H9 (cell line): ENCODE measurements at regions not wholly inside any gene's neighbourhood (a gene's known extent, or its start where the extent isn't known, plus 50 kb on each side); places are given as distances from the start of the nearest gene placed in this dataset.

Experiments
- DNase-seq: peaks from one replicate; pipeline ENCODE4 v3.0.0-alpha.2; 2017
- H2AFZ ChIP-seq: one replicate; pipeline ENCODE4 v1.6.1; 2013; ENCODE audit warnings: mild to moderate bottlenecking, low read length, control low read depth, moderate library complexity
- H2AK5ac ChIP-seq: 2 replicates; pipeline ENCODE4 v1.6.1; 2013; ENCODE audit warnings: low read length, control low read depth, mixed read lengths; ENCODE audit not compliant: insufficient read length
- H2BK120ac ChIP-seq: one replicate; pipeline ENCODE4 v1.6.1; 2013; ENCODE audit warnings: low read depth, mild to moderate bottlenecking, low read length, control low read depth, inconsistent platforms; ENCODE audit not compliant: poor library complexity, severe bottlenecking
- H2BK12ac ChIP-seq: 2 replicates; pipeline ENCODE4 v1.6.1; 2013; ENCODE audit warnings: low read length, control low read depth, mixed read lengths, low read depth; ENCODE audit not compliant: insufficient read length
- H2BK15ac ChIP-seq: 2 replicates; pipeline ENCODE4 v1.6.1; 2013; ENCODE audit warnings: low read depth, low read length, control low read depth
- H2BK20ac ChIP-seq: one replicate; pipeline ENCODE4 v1.6.1; 2013; ENCODE audit warnings: low read depth, mild to moderate bottlenecking, low read length, control low read depth, inconsistent platforms; ENCODE audit not compliant: poor library complexity, severe bottlenecking
- H2BK5ac ChIP-seq: 2 replicates; pipeline ENCODE4 v1.6.1; 2013; ENCODE audit warnings: low read length, control low read depth, mixed read lengths; ENCODE audit not compliant: insufficient read length
- H3K14ac ChIP-seq: 2 replicates; pipeline ENCODE4 v1.6.1; 2013; ENCODE audit warnings: low read length, control low read depth; ENCODE audit not compliant: insufficient read depth
- H3K18ac ChIP-seq: 2 replicates; pipeline ENCODE4 v1.6.1; 2013; ENCODE audit warnings: low read depth, mild to moderate bottlenecking, mixed read lengths, low read length, control low read depth; ENCODE audit not compliant: insufficient read length
- H3K23ac ChIP-seq: 2 replicates; pipeline ENCODE4 v1.6.1; 2013; ENCODE audit warnings: low read length, control low read depth, mixed read lengths, low read depth; ENCODE audit not compliant: insufficient read length
- H3K23me2 ChIP-seq: 2 replicates; pipeline ENCODE4 v1.6.1; 2013; ENCODE audit warnings: low read depth, mild to moderate bottlenecking, mixed read lengths, low read length, control low read depth; ENCODE audit not compliant: insufficient read length, poor library complexity, severe bottlenecking
- H3K27ac ChIP-seq: 2 replicates; pipeline ENCODE4 v1.5.1; 2013; ENCODE audit warnings: low read length, control low read depth, mixed read lengths, low read depth; ENCODE audit not compliant: insufficient read length
- H3K27me3 ChIP-seq: 2 replicates; pipeline ENCODE4 v1.6.1; 2013; ENCODE audit warnings: low read length, control low read depth, inconsistent platforms; ENCODE audit not compliant: insufficient read depth
- H3K4ac ChIP-seq: 2 replicates; pipeline ENCODE4 v1.6.1; 2013; ENCODE audit warnings: low read depth, mild to moderate bottlenecking, control low read depth, inconsistent platforms, low read length, moderate library complexity
- H3K4me1 ChIP-seq: 2 replicates; pipeline ENCODE4 v1.6.1; 2013; ENCODE audit warnings: low read length, control low read depth, inconsistent platforms; ENCODE audit not compliant: insufficient read depth
- H3K4me2 ChIP-seq: 2 replicates; pipeline ENCODE4 v1.6.1; 2013; ENCODE audit warnings: low read length, control low read depth, mixed read lengths; ENCODE audit not compliant: insufficient read length, insufficient read depth
- H3K56ac ChIP-seq: 2 replicates; pipeline ENCODE4 v1.6.1; 2013; ENCODE audit warnings: low read depth, mild to moderate bottlenecking, mixed read lengths, low read length, control low read depth; ENCODE audit not compliant: insufficient read length
- H3K79me1 ChIP-seq: 2 replicates; pipeline ENCODE4 v1.6.1; 2013; ENCODE audit warnings: low read depth, mild to moderate bottlenecking, moderate library complexity, low read length, control low read depth, inconsistent platforms; ENCODE audit not compliant: insufficient read depth, poor library complexity, severe bottlenecking
- H3K79me2 ChIP-seq: 2 replicates; pipeline ENCODE4 v1.6.1; 2013; ENCODE audit warnings: low read length, control low read depth, inconsistent platforms; ENCODE audit not compliant: insufficient read depth
- H3K9ac ChIP-seq: 2 replicates; pipeline ENCODE4 v1.6.1; 2013; ENCODE audit warnings: low read length, control low read depth, mixed read lengths; ENCODE audit not compliant: insufficient read length; ENCODE audit errors: extremely low read depth
- H3K9me3 ChIP-seq: one replicate; pipeline ENCODE4 v1.6.1; 2013; ENCODE audit warnings: low read depth, low read length, inconsistent platforms; ENCODE audit not compliant: control insufficient read depth
- H3T11ph ChIP-seq: one replicate; pipeline ENCODE4 v1.6.1; 2013; ENCODE audit warnings: mild to moderate bottlenecking, low read length, control low read depth, inconsistent platforms
- H4K20me1 ChIP-seq: one replicate; pipeline ENCODE4 v1.6.1; 2013; ENCODE audit not compliant: control insufficient read depth, insufficient read length, insufficient read depth
- H4K5ac ChIP-seq: 2 replicates; pipeline ENCODE4 v1.6.1; 2013; ENCODE audit warnings: low read depth, mild to moderate bottlenecking, mixed read lengths, low read length, control low read depth; ENCODE audit not compliant: insufficient read length
- H4K8ac ChIP-seq: replicated peaks from 2 replicates; pipeline ENCODE4 v1.6.1; 2013; ENCODE audit warnings: low read length, control low read depth, mixed read lengths, low read depth; ENCODE audit not compliant: insufficient read length
- H4K91ac ChIP-seq: 2 replicates; pipeline ENCODE4 v1.6.1; 2013; ENCODE audit warnings: low read depth, mild to moderate bottlenecking, moderate library complexity, mixed read lengths, low read length, control low read depth; ENCODE audit not compliant: insufficient read length
- H3K27ac Mint-ChIP-seq, 3 experiments: 2 replicates in 2 of 3; 3 replicates in 1 of 3; pipeline ENCODE4 v1.8.0; 2020 to 2021; ENCODE audit warnings: mixed read lengths in 3 of 3, mild to moderate bottlenecking in 1 of 3, moderate library complexity in 1 of 3
- H3K27me3 Mint-ChIP-seq: 2 replicates; pipeline ENCODE4 v1.8.0; 2021; ENCODE audit warnings: low read depth, mild to moderate bottlenecking, moderate library complexity, mixed read lengths
- H3K36me3 Mint-ChIP-seq, 3 experiments: 2 replicates in 2 of 3; 3 replicates in 1 of 3; pipeline ENCODE4 v1.8.0; 2020 to 2021; ENCODE audit warnings: low read depth in 3 of 3, mixed read lengths in 3 of 3; ENCODE audit not compliant: insufficient read depth in 1 of 3
- H3K4me1 Mint-ChIP-seq, 2 experiments: 2 replicates each; pipeline ENCODE4 v1.8.0; 2020; ENCODE audit warnings: mixed read lengths in 2 of 2
- H3K4me3 Mint-ChIP-seq, 2 experiments: 2 replicates in 1 of 2; 3 replicates in 1 of 2; pipeline ENCODE4 v1.8.0; 2020 to 2021; ENCODE audit warnings: mild to moderate bottlenecking in 2 of 2, mixed read lengths in 2 of 2, moderate library complexity in 1 of 2
- H3K9me3 Mint-ChIP-seq, 2 experiments: 2 replicates in 1 of 2; 3 replicates in 1 of 2; pipeline ENCODE4 v1.8.0; 2020; ENCODE audit warnings: mild to moderate bottlenecking in 2 of 2, mixed read lengths in 2 of 2, moderate library complexity in 1 of 2
- WGBS: extraction: QIAGEN DNeasy Blood & Tissue Kit; methylation state at CpG from one replicate; pipeline ENCODE4 v1.1.7; 2013; ENCODE audit warnings: missing lambda C conversion rate, low lambda C conversion rate, mixed read lengths; ENCODE audit not compliant: insufficient read length; ENCODE audit errors: extremely low coverage; 5-methylcytosine and 5-hydroxymethylcytosine counted together
- TF ChIP-seq, protein P1 (sequence below): fragments of 200-600 bp; sonication (generic); conservative IDR thresholded peaks from 3 replicates; pipeline ENCODE4 v1.8.0; 2021; ENCODE audit warnings: antibody characterized with exemption, mild to moderate bottlenecking

DNA sequence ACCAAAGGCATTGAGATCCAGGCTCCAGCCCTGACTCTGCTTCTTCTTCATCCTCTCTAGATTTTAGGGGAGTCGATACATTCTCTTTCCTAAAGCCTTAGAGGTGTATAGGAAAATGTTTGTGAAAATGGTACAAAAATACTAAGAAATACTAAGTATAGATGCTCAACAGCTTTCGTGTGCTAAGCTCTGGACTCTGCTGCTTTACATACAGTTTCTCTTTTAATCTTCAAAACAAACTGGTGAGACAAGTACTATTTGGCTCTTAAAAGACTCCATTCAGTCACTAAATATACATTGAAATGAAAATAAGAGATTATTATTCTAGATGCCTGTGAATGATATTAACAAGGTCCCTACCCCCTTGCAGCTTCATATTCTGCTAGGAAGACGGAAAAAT is 174.5 kb upstream of the TRPM3 start:
- no peak overlapping the region for H3K18ac ChIP-seq
- Mint-ChIP-seq H3K4me3 (no peak overlapping the region), H3K27me3 (no peaks in the 10 kb centered on the region), H3K9me3 (no peaks in the 10 kb centered on the region; a peak in 1 of 5 replicates), H3K36me3 (peaks cover 0 to 5% (median 0%) of the 10 kb centered on the region in 3 experiments; a peak in 1 of 7 replicates), H3K4me1 (peaks cover 0 to 3% of the 10 kb centered on the region in 2 experiments; a peak in 2 of 4 replicates), H3K27ac (no peak overlapping the region)
- no peak overlapping the region for H2BK5ac ChIP-seq
- H3K23me2 ChIP-seq, result no peaks in the 10 kb centered on the region
- no peak overlapping the region for H4K5ac ChIP-seq
- H4K20me1 ChIP-seq, result no peaks in the 10 kb centered on the region
- no peak overlapping the region for H3T11ph ChIP-seq
- H3K4ac ChIP-seq, result no peak overlapping the region
- DNase-seq, result no peak
- H4K91ac ChIP-seq, result no peak overlapping the region
- H3K79me1 ChIP-seq, result no peaks in the 10 kb centered on the region
- no peaks in the 10 kb centered on the region for H3K27me3 ChIP-seq
- no peak overlapping the region for H3K4me2 ChIP-seq
- H2BK120ac ChIP-seq, result no peak overlapping the region
- TF ChIP-seq, protein P1, sequence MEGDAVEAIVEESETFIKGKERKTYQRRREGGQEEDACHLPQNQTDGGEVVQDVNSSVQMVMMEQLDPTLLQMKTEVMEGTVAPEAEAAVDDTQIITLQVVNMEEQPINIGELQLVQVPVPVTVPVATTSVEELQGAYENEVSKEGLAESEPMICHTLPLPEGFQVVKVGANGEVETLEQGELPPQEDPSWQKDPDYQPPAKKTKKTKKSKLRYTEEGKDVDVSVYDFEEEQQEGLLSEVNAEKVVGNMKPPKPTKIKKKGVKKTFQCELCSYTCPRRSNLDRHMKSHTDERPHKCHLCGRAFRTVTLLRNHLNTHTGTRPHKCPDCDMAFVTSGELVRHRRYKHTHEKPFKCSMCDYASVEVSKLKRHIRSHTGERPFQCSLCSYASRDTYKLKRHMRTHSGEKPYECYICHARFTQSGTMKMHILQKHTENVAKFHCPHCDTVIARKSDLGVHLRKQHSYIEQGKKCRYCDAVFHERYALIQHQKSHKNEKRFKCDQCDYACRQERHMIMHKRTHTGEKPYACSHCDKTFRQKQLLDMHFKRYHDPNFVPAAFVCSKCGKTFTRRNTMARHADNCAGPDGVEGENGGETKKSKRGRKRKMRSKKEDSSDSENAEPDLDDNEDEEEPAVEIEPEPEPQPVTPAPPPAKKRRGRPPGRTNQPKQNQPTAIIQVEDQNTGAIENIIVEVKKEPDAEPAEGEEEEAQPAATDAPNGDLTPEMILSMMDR, result no peak
- no peak overlapping the region for H3K56ac ChIP-seq
- WGBS, result no CpG with 5 or more reads among the region's 3 CpGs
- H3K14ac ChIP-seq, result no peak overlapping the region
- no peaks in the 10 kb centered on the region for H3K79me2 ChIP-seq
- H2AK5ac ChIP-seq, result no peak overlapping the region
- H3K4me1 ChIP-seq, result no peaks in the 10 kb centered on the region
- no peak overlapping the region for H3K23ac ChIP-seq
- no peak overlapping the region for H4K8ac ChIP-seq
- H2AFZ ChIP-seq, result no peak overlapping the region
- H3K9ac ChIP-seq, result no peak overlapping the region
- no peak overlapping the region for H3K27ac ChIP-seq
- no peak overlapping the region for H2BK20ac ChIP-seq
- H2BK12ac ChIP-seq, result no peak overlapping the region
- H2BK15ac ChIP-seq, result no peak overlapping the region
- H3K9me3 ChIP-seq, result no peaks in the 10 kb centered on the region
